GM15510 (cell line): ENCODE measurements at regions not wholly inside any gene's neighbourhood (a gene's known extent, or its start where the extent isn't known, plus 50 kb on each side); places are given as distances from the start of the nearest gene placed in this dataset.

Source experiments
- POLR2A ChIP-seq: IDR thresholded peaks from 3 replicates; pipeline ENCODE4 v1.6.1; 2011; ENCODE audit warnings: borderline replicate concordance; ENCODE audit not compliant: insufficient read length; ENCODE audit errors: extremely low read depth

- TF ChIP-seq POLR2A = no peak
These were observed 102.1 kb downstream of the S1PR1 start for GRCh38 chr1:101338714-101339430.

DNA sequence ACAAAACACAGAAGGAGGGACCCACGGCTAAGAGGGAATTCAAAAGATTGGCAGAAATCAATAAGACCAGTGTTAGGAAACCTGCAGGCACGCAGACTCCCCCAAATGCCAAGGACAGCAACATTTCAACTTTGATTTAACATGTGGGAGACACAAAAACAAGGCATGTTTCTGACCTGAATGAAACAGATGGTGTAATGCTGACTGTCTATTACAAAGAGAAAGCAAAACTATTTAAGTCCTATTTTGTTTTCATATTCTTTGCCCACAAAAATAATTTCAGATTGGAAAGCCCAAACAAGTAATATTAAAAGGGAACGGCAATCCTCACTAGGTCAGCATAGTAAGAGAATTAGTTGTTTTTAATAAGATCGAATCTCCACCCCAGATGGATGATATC is 107.9 kb downstream of the S1PR1 start:
- TF ChIP-seq POLR2A = no peak

DNA sequence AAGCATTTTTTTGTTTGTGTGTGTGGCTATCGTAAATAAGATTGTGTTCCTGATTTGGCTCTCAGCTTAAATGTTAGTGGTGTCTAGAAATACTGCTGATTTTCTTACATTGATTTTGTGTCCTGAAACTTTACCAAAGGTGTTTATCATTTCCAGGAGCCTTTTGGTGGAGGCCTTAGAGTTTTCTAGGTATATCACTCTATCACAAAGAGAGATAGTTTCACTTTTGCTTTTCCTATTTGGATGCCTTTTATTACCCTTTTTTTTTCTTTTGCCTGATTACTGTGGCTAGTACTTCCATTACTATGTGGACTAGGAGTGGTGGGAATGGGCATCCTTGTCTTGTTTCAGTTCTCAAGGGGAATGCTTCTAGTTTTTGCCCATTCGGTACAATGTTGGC is 109.6 kb downstream of the S1PR1 start:
- no peak for TF ChIP-seq POLR2A

- no peak for TF ChIP-seq POLR2A
These were observed 119.2 kb downstream of the S1PR1 start for GRCh38 chr1:101356013-101356412.

DNA sequence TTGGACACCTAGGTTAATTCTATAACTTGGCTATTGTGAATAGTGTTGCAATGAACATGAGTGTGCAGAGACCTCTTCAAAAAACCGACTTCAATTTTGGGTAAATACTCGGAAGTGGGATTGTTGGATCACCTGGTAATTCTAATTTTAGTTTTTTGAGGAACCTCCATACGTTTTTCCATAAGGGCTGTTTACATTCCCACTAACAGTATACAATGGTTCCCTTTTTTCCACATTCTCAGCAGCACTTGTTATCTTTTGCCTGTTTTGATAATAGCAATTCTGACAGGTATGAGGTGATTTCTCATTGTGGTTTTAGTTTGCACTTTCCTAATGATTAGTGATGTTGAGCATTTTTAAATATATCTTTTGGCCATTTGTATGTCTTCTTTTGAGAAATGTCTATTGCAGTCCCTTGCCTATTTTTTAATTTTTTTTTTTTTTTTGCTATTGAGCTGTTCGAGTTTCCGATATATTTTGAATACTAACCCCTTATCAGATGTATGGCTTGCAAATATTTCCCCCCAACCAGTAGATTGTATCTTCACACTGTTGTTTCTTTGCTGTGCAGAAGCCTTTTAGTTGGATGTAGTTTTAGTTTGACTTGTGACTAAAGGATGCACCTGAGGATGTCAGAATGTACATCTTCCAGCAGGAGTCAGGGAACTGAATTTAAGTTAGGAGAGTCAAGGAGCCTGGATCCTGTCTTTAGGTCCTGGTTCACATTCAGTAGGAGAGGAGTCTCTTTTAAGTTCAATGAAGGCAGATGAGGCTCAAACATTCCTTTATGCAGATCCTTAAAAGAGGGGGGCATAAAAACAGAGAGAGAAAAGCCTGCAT is 120.0 kb downstream of the S1PR1 start:
- TF ChIP-seq POLR2A = no peak

- TF ChIP-seq POLR2A = no peak
These were observed 120.7 kb downstream of the S1PR1 start for GRCh38 chr1:101357444-101357986.

DNA sequence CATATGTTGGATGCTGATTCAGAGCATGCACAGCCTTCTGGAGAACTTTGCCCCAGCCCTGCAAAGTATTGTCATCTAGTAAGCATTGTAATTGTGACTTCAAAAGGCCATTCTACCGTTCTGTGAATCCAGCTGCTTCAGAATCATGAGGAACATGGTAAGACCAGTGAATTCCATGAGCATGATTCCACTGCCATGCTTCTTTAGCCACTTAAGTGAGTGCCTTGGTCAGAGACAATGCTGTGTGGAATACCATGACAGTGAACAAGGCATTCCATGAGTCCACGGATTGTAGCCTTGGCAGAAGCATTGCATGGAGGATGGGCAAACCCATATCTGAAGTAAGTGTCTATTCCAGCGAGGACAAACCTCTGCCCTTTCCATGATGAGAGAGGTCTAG is 123.7 kb downstream of the S1PR1 start:
- TF ChIP-seq POLR2A = no peak

- TF ChIP-seq POLR2A = no peak
These were observed 127.1 kb downstream of the S1PR1 start for GRCh38 chr1:101363891-101364318.

GRCh38 chr1:101364370-101365120 is 127.7 kb downstream of the S1PR1 start:
- TF ChIP-seq POLR2A = no peak

- no peak for TF ChIP-seq POLR2A
These were observed 128.4 kb downstream of the S1PR1 start for GRCh38 chr1:101365186-101365585.

- TF ChIP-seq POLR2A = no peak
These were observed 129.1 kb downstream of the S1PR1 start for GRCh38 chr1:101365878-101366277.

- TF ChIP-seq POLR2A = no peak
These were observed 129.8 kb downstream of the S1PR1 start for GRCh38 chr1:101366513-101367215.

GRCh38 chr1:101367630-101368029 is 130.8 kb downstream of the S1PR1 start:
- TF ChIP-seq POLR2A = no peak

- no peak for TF ChIP-seq POLR2A
These were observed 133.7 kb downstream of the S1PR1 start for GRCh38 chr1:101370488-101370887.
